SU-DHL-6 (cell line): ENCODE measurements at regions not wholly inside any gene's neighbourhood (a gene's known extent, or its start where the extent isn't known, plus 50 kb on each side); places are given as distances from the start of the nearest gene placed in this dataset.

ENCODE experiments used
- H2AFZ ChIP-seq: fragments of 200-600 bp; sonication (generic); 2 replicates; pipeline ENCODE4 v1.6.1; 2014; ENCODE audit warnings: low read depth, mild to moderate bottlenecking, moderate library complexity, mixed read lengths, antibody characterized with exemption, low read length; ENCODE audit not compliant: severe bottlenecking
- H3F3A ChIP-seq: fragments of 200-600 bp; shearing (Covaris generic); 2 replicates; pipeline ENCODE4 v1.6.0; 2016; ENCODE audit warnings: antibody characterized with exemption, mild to moderate bottlenecking; ENCODE audit not compliant: insufficient read depth
- H3K27ac ChIP-seq: fragments of 200-600 bp; sonication (generic); 2 replicates; pipeline ENCODE4 v1.5.1; 2016; ENCODE audit warnings: low read depth, mild to moderate bottlenecking, low read length, moderate library complexity, mixed read lengths
- H3K27me3 ChIP-seq: fragments of 200-600 bp; sonication (generic), shearing (Covaris generic); 2 replicates; pipeline ENCODE4 v1.6.0; 2014; ENCODE audit warnings: mild to moderate bottlenecking, low read length
- H3K36me3 ChIP-seq: fragments of 200-600 bp; sonication (generic); 2 replicates; pipeline ENCODE4 v1.6.1; 2014; ENCODE audit warnings: mild to moderate bottlenecking, low read length, mixed read lengths
- H3K4me2 ChIP-seq: fragments of 300-600, 200-600 bp; shearing (Covaris generic), sonication (generic); 2 replicates; pipeline ENCODE4 v1.6.0; 2014; ENCODE audit warnings: low read length, low read depth, mild to moderate bottlenecking; ENCODE audit not compliant: poor library complexity, severe bottlenecking
- H3K4me3 ChIP-seq: fragments of 200-600 bp; sonication (generic); 2 replicates; pipeline ENCODE4 v1.5.1; 2014; ENCODE audit warnings: antibody characterized with exemption, low read length, mild to moderate bottlenecking, mixed read lengths; ENCODE audit not compliant: insufficient read depth, poor library complexity, severe bottlenecking
- H3K79me2 ChIP-seq: fragments of 200-600 bp; sonication (generic); 2 replicates; pipeline ENCODE4 v1.6.1; 2014; ENCODE audit warnings: mild to moderate bottlenecking, low read length, moderate library complexity; ENCODE audit not compliant: insufficient read depth
- H3K9ac ChIP-seq: fragments of 200-600 bp; sonication (generic); 2 replicates; pipeline ENCODE4 v1.7.0; 2014; ENCODE audit warnings: mild to moderate bottlenecking, low read length
- H3K9me2 ChIP-seq: fragments of 200-600 bp; sonication (generic); replicated peaks from 2 replicates; pipeline ENCODE4 v1.6.1; 2014; ENCODE audit warnings: low read length; ENCODE audit not compliant: insufficient read depth
- H3K9me3 ChIP-seq: fragments of 200-600 bp; sonication (generic); 2 replicates; pipeline ENCODE4 v1.6.1; 2014; ENCODE audit warnings: low read length, mixed read lengths; ENCODE audit not compliant: insufficient read depth
- H4K20me1 ChIP-seq: fragments of 200-600 bp; sonication (generic); 2 replicates; pipeline ENCODE4 v1.6.1; 2014; ENCODE audit warnings: low read depth, mild to moderate bottlenecking, antibody characterized with exemption, low read length, moderate library complexity, mixed read lengths
- CTCF ChIP-seq: fragments of 200-600 bp; sonication (generic); IDR thresholded peaks from one replicate; pipeline ENCODE4 v1.5.1; 2017; ENCODE audit warnings: antibody characterized with exemption, mild to moderate bottlenecking, low read length, moderate library complexity; ENCODE audit not compliant: insufficient read depth, poor library complexity, severe bottlenecking
- EZH2phosphoT487 ChIP-seq: fragments of 200-600 bp; sonication (generic), shearing (Covaris generic); conservative IDR thresholded peaks from 2 replicates; pipeline ENCODE4 v1.6.1; 2018; ENCODE audit warnings: mild to moderate bottlenecking, antibody characterized with exemption, low read length, moderate library complexity, mixed read lengths

DNA sequence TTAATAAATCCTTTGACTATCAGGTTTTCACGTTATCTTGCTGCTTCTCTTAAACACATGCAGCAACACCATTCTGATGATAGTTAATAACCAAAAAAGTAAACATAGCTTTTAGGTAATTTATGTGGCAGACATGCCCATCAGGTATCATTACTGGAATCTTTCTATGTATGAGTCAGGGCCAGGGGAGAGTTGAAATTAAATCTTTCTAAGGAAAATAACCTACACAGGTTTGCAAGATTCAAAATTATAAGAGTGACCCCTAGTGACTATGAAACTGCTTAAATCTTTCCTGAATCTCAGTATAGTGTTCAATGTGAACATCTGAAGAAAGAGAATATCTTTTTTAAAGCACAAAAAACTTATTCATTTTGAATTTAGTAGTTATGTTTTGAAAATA lies 666.6 kb downstream of the CDH11 start:
- H4K20me1 ChIP-seq = no peaks in the 10 kb centered on the region
- no peak overlapping the region for H3K27ac ChIP-seq
- no peak overlapping the region for H3K4me3 ChIP-seq
- H2AFZ ChIP-seq = no peak overlapping the region
- H3K79me2 ChIP-seq = no peaks in the 10 kb centered on the region
- no peaks in the 10 kb centered on the region for H3K9me3 ChIP-seq
- H3K9me2 ChIP-seq = no peaks in the 10 kb centered on the region
- H3K36me3 ChIP-seq = no peaks in the 10 kb centered on the region
- H3K4me2 ChIP-seq = no peak overlapping the region
- no peaks in the 10 kb centered on the region for H3F3A ChIP-seq
- H3K9ac ChIP-seq = no peak overlapping the region
- TF ChIP-seq EZH2phosphoT487 (no peak), CTCF (no peak)
- no peaks in the 10 kb centered on the region for H3K27me3 ChIP-seq

DNA sequence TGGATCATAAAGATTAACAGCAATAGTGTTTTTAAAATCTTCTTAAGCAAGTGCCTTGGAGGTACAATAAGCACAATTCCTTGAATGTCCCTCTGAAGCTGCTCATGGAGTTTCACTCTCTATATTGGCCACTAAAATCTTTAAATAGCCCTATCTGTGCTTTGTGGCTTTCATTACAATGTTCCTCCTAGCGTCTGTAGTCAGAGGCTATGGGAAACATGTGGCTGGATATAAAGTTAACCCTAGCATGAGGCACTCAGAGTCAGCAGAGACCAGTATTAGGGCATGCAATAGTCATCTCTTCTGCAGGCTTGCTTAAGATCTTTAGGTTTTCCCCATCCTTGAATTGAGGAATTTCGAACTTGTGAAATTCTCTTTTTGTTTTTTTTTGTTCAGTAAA lies 668.2 kb downstream of the CDH11 start:
- no peak overlapping the region for H2AFZ ChIP-seq
- no peaks in the 10 kb centered on the region for H3K36me3 ChIP-seq
- no peaks in the 10 kb centered on the region for H3K27me3 ChIP-seq
- no peak overlapping the region for H3K9ac ChIP-seq
- TF ChIP-seq EZH2phosphoT487 (no peak), CTCF (no peak)
- no peaks in the 10 kb centered on the region for H3K9me2 ChIP-seq
- no peaks in the 10 kb centered on the region for H3K9me3 ChIP-seq
- no peak overlapping the region for H3K27ac ChIP-seq
- H3F3A ChIP-seq = no peaks in the 10 kb centered on the region
- no peak overlapping the region for H3K4me3 ChIP-seq
- no peak overlapping the region for H3K4me2 ChIP-seq
- H4K20me1 ChIP-seq = no peaks in the 10 kb centered on the region
- no peaks in the 10 kb centered on the region for H3K79me2 ChIP-seq

DNA sequence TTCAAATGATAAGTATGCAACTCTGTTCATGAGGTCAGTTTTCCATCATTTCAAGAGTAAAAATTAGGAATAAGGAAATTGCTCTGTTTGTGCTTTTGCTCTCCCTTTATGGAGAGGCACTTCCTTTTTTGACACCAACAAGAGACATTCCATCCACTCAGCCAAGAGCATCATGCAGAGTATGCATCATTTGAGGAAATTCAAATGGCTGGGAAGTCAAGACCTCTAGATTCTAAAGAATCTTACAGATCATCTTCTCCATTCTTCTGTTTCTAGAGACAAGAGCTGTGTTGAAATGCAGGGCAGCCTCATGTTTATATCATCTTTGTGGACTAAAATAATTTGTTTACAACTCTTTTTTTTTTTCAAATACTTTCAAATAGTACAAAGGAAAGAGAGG lies 669.4 kb downstream of the CDH11 start:
- H3K27ac ChIP-seq = no peak overlapping the region
- H3K36me3 ChIP-seq = no peaks in the 10 kb centered on the region
- no peak overlapping the region for H3K4me2 ChIP-seq
- no peaks in the 10 kb centered on the region for H3F3A ChIP-seq
- TF ChIP-seq CTCF (no peak), EZH2phosphoT487 (no peak)
- H3K79me2 ChIP-seq = no peaks in the 10 kb centered on the region
- H2AFZ ChIP-seq = no peak overlapping the region
- no peaks in the 10 kb centered on the region for H3K27me3 ChIP-seq
- H4K20me1 ChIP-seq = no peaks in the 10 kb centered on the region
- no peak overlapping the region for H3K9ac ChIP-seq
- no peaks in the 10 kb centered on the region for H3K9me2 ChIP-seq
- H3K9me3 ChIP-seq = no peaks in the 10 kb centered on the region
- no peak overlapping the region for H3K4me3 ChIP-seq

- Histone ChIP-seq H3K9ac (no peak overlapping the region), H3K27me3 (no peaks in the 10 kb centered on the region), H3K4me3 (no peak overlapping the region), H3K36me3 (no peaks in the 10 kb centered on the region), H3K79me2 (no peaks in the 10 kb centered on the region), H3K9me3 (no peaks in the 10 kb centered on the region), H2AFZ (no peak overlapping the region), H3K9me2 (no peaks in the 10 kb centered on the region), H3K27ac (no peak overlapping the region), H4K20me1 (no peaks in the 10 kb centered on the region), H3F3A (no peaks in the 10 kb centered on the region), H3K4me2 (no peak overlapping the region)
- TF ChIP-seq CTCF (no peak), EZH2phosphoT487 (no peak)
Observed at GRCh38 chr16:64450177-64450576, 671.7 kb downstream of the CDH11 start.
